Retinal pigment epithelial cell (primary cell): ENCODE measurements at regions not wholly inside any gene's neighbourhood (a gene's known extent, or its start where the extent isn't known, plus 50 kb on each side); places are given as distances from the start of the nearest gene placed in this dataset.

Experiments
- DNase-seq: peaks from one replicate; pipeline ENCODE4 v3.0.0-alpha.2; 2010; ENCODE audit warnings: low read depth
- H3K4me3 ChIP-seq: 2 replicates; pipeline ENCODE4 v1.5.1; 2011; ENCODE audit warnings: mild to moderate bottlenecking, low read length, control low read depth, moderate library complexity
- TF ChIP-seq, protein P1 (sequence below): conservative IDR thresholded peaks from 2 replicates; pipeline ENCODE4 v1.5.1; 2011; ENCODE audit warnings: low read depth, low read length, control low read depth, inconsistent platforms

DNA sequence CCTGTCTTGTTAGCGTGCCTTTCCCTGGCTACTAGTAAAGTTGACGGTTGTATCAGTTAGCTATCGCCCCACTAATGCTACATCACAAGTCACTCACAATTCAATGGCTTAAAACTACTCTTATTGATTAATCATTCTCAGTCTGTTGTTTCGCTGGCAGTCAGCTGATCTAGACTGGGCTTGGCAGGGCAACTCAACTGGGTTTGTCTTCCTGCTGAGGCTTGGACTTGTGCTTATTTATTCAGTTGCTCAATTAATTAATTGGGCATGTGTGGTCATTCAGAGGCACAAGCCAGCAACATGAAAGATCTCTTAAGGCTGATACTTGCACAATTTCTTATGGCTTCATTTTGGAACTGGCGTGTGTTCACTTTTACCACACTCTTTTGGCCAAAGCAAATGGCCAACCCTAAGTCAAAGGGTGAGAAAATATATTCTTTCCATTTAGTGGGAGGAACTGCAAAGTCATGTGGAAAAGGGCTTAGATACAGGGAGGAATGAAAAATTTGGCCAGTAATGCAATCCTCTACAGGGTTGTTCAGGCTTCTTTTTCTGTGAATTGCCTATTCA lies 333.5 kb downstream of the GPR37 start:
- TF ChIP-seq, protein P1, sequence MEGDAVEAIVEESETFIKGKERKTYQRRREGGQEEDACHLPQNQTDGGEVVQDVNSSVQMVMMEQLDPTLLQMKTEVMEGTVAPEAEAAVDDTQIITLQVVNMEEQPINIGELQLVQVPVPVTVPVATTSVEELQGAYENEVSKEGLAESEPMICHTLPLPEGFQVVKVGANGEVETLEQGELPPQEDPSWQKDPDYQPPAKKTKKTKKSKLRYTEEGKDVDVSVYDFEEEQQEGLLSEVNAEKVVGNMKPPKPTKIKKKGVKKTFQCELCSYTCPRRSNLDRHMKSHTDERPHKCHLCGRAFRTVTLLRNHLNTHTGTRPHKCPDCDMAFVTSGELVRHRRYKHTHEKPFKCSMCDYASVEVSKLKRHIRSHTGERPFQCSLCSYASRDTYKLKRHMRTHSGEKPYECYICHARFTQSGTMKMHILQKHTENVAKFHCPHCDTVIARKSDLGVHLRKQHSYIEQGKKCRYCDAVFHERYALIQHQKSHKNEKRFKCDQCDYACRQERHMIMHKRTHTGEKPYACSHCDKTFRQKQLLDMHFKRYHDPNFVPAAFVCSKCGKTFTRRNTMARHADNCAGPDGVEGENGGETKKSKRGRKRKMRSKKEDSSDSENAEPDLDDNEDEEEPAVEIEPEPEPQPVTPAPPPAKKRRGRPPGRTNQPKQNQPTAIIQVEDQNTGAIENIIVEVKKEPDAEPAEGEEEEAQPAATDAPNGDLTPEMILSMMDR: no peak
- no peak for DNase-seq

DNA sequence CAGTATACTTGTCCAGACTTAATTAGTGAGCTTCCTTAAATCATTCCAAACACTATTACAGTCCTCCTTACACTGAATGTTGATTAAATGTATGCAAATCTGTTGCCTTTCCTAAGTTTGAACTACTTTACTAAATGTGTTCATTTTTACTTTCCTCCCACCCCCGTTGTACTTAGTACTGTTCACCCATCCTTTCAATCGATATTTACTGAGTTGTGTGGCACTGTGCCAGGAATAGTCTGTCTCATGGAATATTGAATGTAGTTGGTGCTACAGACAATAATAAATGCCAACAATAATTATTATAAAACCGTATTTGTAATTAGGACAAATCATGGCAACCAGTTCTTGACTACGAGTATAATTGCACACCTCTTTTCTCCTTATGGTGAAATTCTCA lies 335.7 kb downstream of the GPR37 start:
- no peak for DNase-seq
- H3K4me3 ChIP-seq: no peak overlapping the region
- TF ChIP-seq, protein P1: no peak

More for the DNA sequence above, 333.5 kb downstream of the GPR37 start:
- no peak overlapping the region for H3K4me3 ChIP-seq

GRCh38 chr7:124428781-124429180 lies 336.8 kb downstream of the GPR37 start:
- H3K4me3 ChIP-seq: no peak overlapping the region
- TF ChIP-seq, protein P1: no peak
- DNase-seq: no peak

- TF ChIP-seq, protein P1: no peak
Observed at GRCh38 chr7:124426621-124427020, 339.0 kb downstream of the GPR37 start.

GRCh38 chr7:124423863-124424262 lies 341.7 kb downstream of the GPR37 start:
- no peak for DNase-seq
- TF ChIP-seq, protein P1: no peak

More at GRCh38 chr7:124426621-124427020, 339.0 kb downstream of the GPR37 start:
- H3K4me3 ChIP-seq: no peak overlapping the region
- no peak for DNase-seq

DNA sequence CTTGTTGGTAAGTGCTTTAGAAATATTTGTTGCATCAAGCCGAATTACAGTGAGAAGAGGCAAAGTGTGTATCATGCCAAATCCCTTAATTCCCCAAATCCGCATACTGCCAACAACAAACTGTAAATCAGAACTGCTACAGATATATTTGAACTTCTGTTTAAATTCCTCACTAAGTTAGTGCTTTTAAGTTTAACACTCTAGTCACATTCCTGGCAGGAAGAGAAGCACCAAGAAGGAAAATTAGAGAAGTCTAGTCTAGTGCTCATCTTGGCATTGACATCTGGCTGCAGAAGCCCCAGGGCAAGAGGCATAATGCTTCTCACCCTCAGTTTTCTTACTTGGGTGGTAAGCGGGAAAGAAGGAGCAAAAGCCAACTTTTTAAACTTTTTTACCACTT lies 343.5 kb downstream of the GPR37 start:
- DNase-seq: no peak
- H3K4me3 ChIP-seq: no peak overlapping the region
- TF ChIP-seq, protein P1: no peak

More at GRCh38 chr7:124423863-124424262, 341.7 kb downstream of the GPR37 start:
- H3K4me3 ChIP-seq: no peak overlapping the region

- TF ChIP-seq, protein P1: no peak
- H3K4me3 ChIP-seq: no peak overlapping the region
- no peak for DNase-seq
Observed at GRCh38 chr7:124420367-124420766, 345.2 kb downstream of the GPR37 start.
